Left lung (tissue), 4 donors: ENCODE measurements at regions not wholly inside any gene's neighbourhood (a gene's known extent, or its start where the extent isn't known, plus 50 kb on each side); places are given as distances from the start of the nearest gene placed in this dataset.

Source experiments
- ATAC-seq: fragments of 200-7000 bp; cut with Tn5 transposase; one replicate; pipeline ENCODE4 v1.9.1; 2020; ENCODE audit warnings: moderate library complexity
- DNase-seq, 4 donors: peaks; one replicate each; pipeline ENCODE4 v3.0.0-alpha.2; 2013 to 2020
- H3K27ac ChIP-seq, 2 donors: fragments of 200-600 bp; sonication (generic) in 1 of 2; one replicate each; pipeline versions ENCODE4 v1.5.0 to v1.8.0; 2020 to 2021
- H3K27me3 ChIP-seq, 2 donors: fragments of 200-600 bp; sonication (generic) in 1 of 2; one replicate each; pipeline versions ENCODE4 v1.5.0 to v1.8.0; 2020 to 2021
- H3K36me3 ChIP-seq, 2 donors: fragments of 200-600 bp; sonication (generic) in 1 of 2; one replicate each; pipeline versions ENCODE4 v1.5.0 to v1.8.0; 2020 to 2021
- H3K4me1 ChIP-seq, 2 donors: fragments of 200-600 bp; one replicate each; pipeline ENCODE4 v1.8.0; 2021
- H3K4me3 ChIP-seq, 2 donors: fragments of 200-600 bp; sonication (generic) in 1 of 2; one replicate each; pipeline versions ENCODE4 v1.5.0 to v1.8.0; 2020 to 2021; ENCODE audit warnings: mild to moderate bottlenecking in 1 of 2
- H3K9me3 ChIP-seq, 2 donors: fragments of 200-600 bp; sonication (generic) in 1 of 2; one replicate each; pipeline versions ENCODE4 v1.5.0 to v1.8.0; 2020 to 2021
- CTCF ChIP-seq, 2 donors: fragments of 200-600 bp; sonication (generic) in 1 of 2; IDR thresholded peaks; one replicate each; pipeline versions ENCODE4 v1.5.0 to v1.8.0; 2021; ENCODE audit warnings: antibody characterized with exemption in 2 of 2
- intact Hi-C, 2 donors: fragments of 100-400 bp; cut with DNase I; formaldehyde crosslinking; loops; one replicate each; pipeline versions ENCODE4 v1.11.2 to v1.14.2; 2022
- donor health status: DM: no; HTN: yes; CAD: no.
- donor health status: DM: no; HTN: no; CAD: no.

GRCh38 chr3:30333143-30333542, 273.3 kb upstream of the TGFBR2 start:
- intact Hi-C loops, result no loop called here
- ATAC-seq (no peak), DNase-seq (no peak)
- H3K27me3 ChIP-seq, result no peaks in the 10 kb centered on the region
- H3K27ac ChIP-seq, result no peak overlapping the region
- no peaks in the 10 kb centered on the region for H3K9me3 ChIP-seq
- peaks cover 0 to 12% of the 10 kb centered on the region in 2 donors for H3K4me1 ChIP-seq
- TF ChIP-seq CTCF (IDR thresholded peaks at IDR 0.05), result no peak
- H3K4me3 ChIP-seq, result no peak overlapping the region
- H3K36me3 ChIP-seq, result no peaks in the 10 kb centered on the region

GRCh38 chr3:30333903-30334302, 272.5 kb upstream of the TGFBR2 start:
- no peaks in the 10 kb centered on the region for H3K9me3 ChIP-seq
- no peak for TF ChIP-seq CTCF (IDR thresholded peaks at IDR 0.05)
- intact Hi-C loops, result no loop called here
- no peaks in the 10 kb centered on the region for H3K36me3 ChIP-seq
- DNase-seq (no peak), ATAC-seq (no peak)
- peaks cover 0 to 12% of the 10 kb centered on the region in 2 donors for H3K4me1 ChIP-seq
- no peak overlapping the region for H3K27ac ChIP-seq
- H3K4me3 ChIP-seq, result no peak overlapping the region
- no peaks in the 10 kb centered on the region for H3K27me3 ChIP-seq

- H3K9me3 ChIP-seq, result no peaks in the 10 kb centered on the region
- DNase-seq, result no peak
- H3K27ac ChIP-seq, result no peak overlapping the region
- H3K36me3 ChIP-seq, result no peaks in the 10 kb centered on the region
- H3K4me3 ChIP-seq, result no peak overlapping the region
- TF ChIP-seq CTCF (IDR thresholded peaks at IDR 0.05), result no peak
- H3K27me3 ChIP-seq, result no peaks in the 10 kb centered on the region
- ATAC-seq, result no peak
- intact Hi-C loops, result no loop called here
- peaks cover 6 to 8% of the 10 kb centered on the region in 2 donors for H3K4me1 ChIP-seq
Measured at GRCh38 chr3:30340500-30340899, 265.9 kb upstream of the TGFBR2 start.

- Histone ChIP-seq H3K36me3 (no peaks in the 10 kb centered on the region), H3K27me3 (no peaks in the 10 kb centered on the region), H3K4me1 (peaks cover 6 to 8% of the 10 kb centered on the region in 2 donors), H3K27ac (no peak overlapping the region), H3K4me3 (no peak overlapping the region), H3K9me3 (no peaks in the 10 kb centered on the region)
- TF ChIP-seq CTCF (IDR thresholded peaks at IDR 0.05), result no peak
- DNase-seq, result no peak
- intact Hi-C loops, result no loop called here
- ATAC-seq, result no peak
Measured at GRCh38 chr3:30341079-30341478, 265.3 kb upstream of the TGFBR2 start.

- Histone ChIP-seq H3K4me3 (no peak overlapping the region), H3K27ac (peak overlapping the region; percentile 37 to 46), H3K36me3 (no peaks in the 10 kb centered on the region), H3K4me1 (peaks cover 6 to 16% of the 10 kb centered on the region in 2 donors), H3K27me3 (no peaks in the 10 kb centered on the region), H3K9me3 (no peaks in the 10 kb centered on the region)
- peak; percentile 14 for ATAC-seq
- no peak for DNase-seq
- TF ChIP-seq CTCF (IDR thresholded peaks at IDR 0.05), result no peak
- intact Hi-C loops, result no loop called here
Measured at GRCh38 chr3:30341851-30342250, 264.6 kb upstream of the TGFBR2 start.
